ENCODE measurements at regions not wholly inside any gene's neighbourhood (a gene's known extent, or its start where the extent isn't known, plus 50 kb on each side); places are given as distances from the start of the nearest gene placed in this dataset.

GRCh38 chr3:159795681-159796175 is 192.9 kb upstream of the IL12A start:
- TF ChIP-seq CTCF (IDR thresholded peaks at IDR 0.05), result no peak
- TF ChIP-seq MAX (IDR thresholded peaks at IDR 0.05; ENCODE audit: low read depth), result no peak
- TF ChIP-seq RAD21 (IDR thresholded peaks at IDR 0.05; ENCODE audit: low read length), result no peak
- no peak for TF ChIP-seq TCF12 (IDR thresholded peaks at IDR 0.05)
- no peak for TF ChIP-seq USF1 (IDR thresholded peaks at IDR 0.05; ENCODE audit: borderline replicate concordance, low read depth)
- no peak for TF ChIP-seq ELF1 (IDR thresholded peaks at IDR 0.05)
- no peak for TF ChIP-seq JUND (IDR thresholded peaks at IDR 0.05)
- TF ChIP-seq TAF1 (IDR thresholded peaks at IDR 0.05; ENCODE audit: borderline replicate concordance, low read depth, low read length), result no peak
- no peak for TF ChIP-seq FOXJ3 (CRISPR knock-in tag; IDR thresholded peaks at IDR 0.05)
- TF ChIP-seq NFIC (IDR thresholded peaks at IDR 0.05; ENCODE audit: borderline replicate concordance), result no peak
- no peak for TF ChIP-seq EP300 (IDR thresholded peaks at IDR 0.05; ENCODE audit: borderline replicate concordance in 1 of 2, low read depth in 1 of 2, low read length in 1 of 2)
- TF ChIP-seq YY1 (IDR thresholded peaks at IDR 0.05; ENCODE audit: low read depth), result no peak
- TF ChIP-seq USF2 (IDR thresholded peaks at IDR 0.05; ENCODE audit: borderline replicate concordance, low read depth, low read length), result no peak
